H1 (cell line): ENCODE measurements at regions not wholly inside any gene's neighbourhood (a gene's known extent, or its start where the extent isn't known, plus 50 kb on each side); places are given as distances from the start of the nearest gene placed in this dataset.

Source experiments
- CTCF ChIA-PET: fragments of 300-600 bp; sonication (Branson Sonifier 250); formaldehyde crosslinking; loops from one replicate; lab custom pipeline; 2021; ENCODE audit not compliant: partially characterized antibody; lab: Charles Lee
- POLR2A ChIA-PET: fragments of 300-600 bp; sonication (Branson Sonifier 250); formaldehyde crosslinking; loops from one replicate; lab custom pipeline; 2021; ENCODE audit warnings: inconsistent platforms; ENCODE audit not compliant: partially characterized antibody; lab: Charles Lee
- DNase-seq, 2 experiments: peaks; one replicate each; pipeline versions ENCODE4 v3.0.0 to v3.0.0-alpha.2; 2010 to 2022; ENCODE audit warnings: low spot score in 2 of 2, low read depth in 1 of 2, mixed read lengths in 1 of 2
- FAIRE-seq: peaks from 2 replicates; lab custom pipeline; 2011; peaks lifted over from hg19 to GRCh38; lab: Jason Lieb, UNC
- H2AFZ ChIP-seq: 2 replicates; pipeline ENCODE4 v1.8.1; 2012; ENCODE audit warnings: low read length, inconsistent platforms
- H2AK5ac ChIP-seq: 2 replicates; pipeline ENCODE4 v1.6.1; 2013; ENCODE audit warnings: low read depth, low read length
- H2BK120ac ChIP-seq: replicated peaks from 2 replicates; pipeline ENCODE3; 2013; ENCODE audit warnings: low read depth, low read length, inconsistent platforms
- H2BK12ac ChIP-seq: 2 replicates; pipeline ENCODE4 v1.6.1; 2013; ENCODE audit warnings: low read depth, low read length
- H2BK15ac ChIP-seq: 2 replicates; pipeline ENCODE4 v1.6.1; 2013; ENCODE audit warnings: low read length
- H2BK20ac ChIP-seq: 2 replicates; pipeline ENCODE4 v1.6.1; 2013; ENCODE audit warnings: low read length
- H2BK5ac ChIP-seq: 2 replicates; pipeline ENCODE4 v1.6.1; 2013; ENCODE audit warnings: low read depth, low read length
- H3K14ac ChIP-seq: 2 replicates; pipeline ENCODE4 v1.6.1; 2013; ENCODE audit warnings: inconsistent platforms; ENCODE audit not compliant: insufficient read length
- H3K18ac ChIP-seq: 2 replicates; pipeline ENCODE4 v1.6.1; 2013; ENCODE audit warnings: low read length; ENCODE audit errors: extremely low read depth
- H3K23ac ChIP-seq: 2 replicates; pipeline ENCODE4 v1.6.1; 2013; ENCODE audit warnings: inconsistent platforms; ENCODE audit not compliant: insufficient read length
- H3K23me2 ChIP-seq: 2 replicates; pipeline ENCODE4 v1.6.1; 2013; ENCODE audit warnings: low read depth, low read length
- H3K27ac ChIP-seq: 2 replicates; pipeline ENCODE4 v1.6.1; 2011; ENCODE audit warnings: low read depth, low read length, inconsistent platforms
- H3K27me3 ChIP-seq, 4 experiments: replicated peaks in 1 of 4; 1 replicate in 1 of 4; 2 replicates in 3 of 4; pipeline versions ENCODE4 v1.6.1 to v1.8.1; 2011 to 2013; ENCODE audit warnings: low read length in 3 of 4, mild to moderate bottlenecking in 3 of 4, inconsistent platforms in 2 of 4, mixed read lengths in 2 of 4, moderate library complexity in 1 of 4; ENCODE audit not compliant: control insufficient read depth in 3 of 4, insufficient read depth in 3 of 4; ENCODE audit errors: extremely low read depth in 1 of 4
- H3K36me3 ChIP-seq, 4 experiments: 2 replicates each; pipeline versions ENCODE4 v1.6.1 to v1.8.1; 2011 to 2013; ENCODE audit warnings: mild to moderate bottlenecking in 4 of 4, low read length in 3 of 4, moderate library complexity in 2 of 4, control low read depth in 1 of 4, inconsistent platforms in 1 of 4; ENCODE audit not compliant: insufficient read depth in 4 of 4, control insufficient read depth in 2 of 4
- H3K4ac ChIP-seq: replicated peaks from 2 replicates; pipeline ENCODE3; 2013; ENCODE audit warnings: low read length, low read depth, mixed read lengths, inconsistent platforms; ENCODE audit not compliant: insufficient read length
- H3K4me1 ChIP-seq, 4 experiments: replicated peaks in 1 of 4; 1 replicate in 1 of 4; 2 replicates in 3 of 4; pipeline versions ENCODE4 v1.6.1 to v1.8.1; 2011 to 2013; ENCODE audit warnings: low read length in 3 of 4, inconsistent platforms in 2 of 4, mixed read lengths in 1 of 4; ENCODE audit not compliant: insufficient read depth in 4 of 4, control insufficient read depth in 3 of 4
- H3K4me2 ChIP-seq, 2 experiments: 2 replicates each; pipeline versions ENCODE4 v1.6.1 to v1.8.1; 2011 to 2013; ENCODE audit warnings: low read depth in 2 of 2, low read length in 2 of 2, control low read depth in 1 of 2, inconsistent platforms in 1 of 2, mild to moderate bottlenecking in 1 of 2; ENCODE audit not compliant: insufficient read depth in 1 of 2
- H3K4me3 ChIP-seq, 4 experiments: fragments of 200-600, 300-600 bp in 1 of 4; sonication (generic), shearing (Covaris generic), sonication (Bioruptor Twin) in 1 of 4; 2 replicates each; pipeline versions ENCODE4 v1.5.1 to v1.8.1; 2011 to 2016; ENCODE audit warnings: low read length in 4 of 4, low read depth in 3 of 4, control low read depth in 2 of 4, inconsistent platforms in 2 of 4, mild to moderate bottlenecking in 2 of 4, mixed read lengths in 1 of 4, moderate library complexity in 1 of 4; ENCODE audit not compliant: insufficient read depth in 2 of 4; ENCODE audit errors: extremely low read depth in 1 of 4
- H3K56ac ChIP-seq: replicated peaks from 2 replicates; pipeline ENCODE3; 2013; ENCODE audit warnings: low read depth, mild to moderate bottlenecking, mixed read lengths, low read length, inconsistent platforms; ENCODE audit not compliant: insufficient read length
- H3K79me1 ChIP-seq: 2 replicates; pipeline ENCODE4 v1.6.1; 2013; ENCODE audit warnings: low read depth, low read length, control low read depth
- H3K79me2 ChIP-seq, 2 experiments: 2 replicates each; pipeline versions ENCODE4 v1.6.1 to v1.8.1; 2012 to 2013; ENCODE audit warnings: low read length in 2 of 2, mild to moderate bottlenecking in 2 of 2, inconsistent platforms in 1 of 2; ENCODE audit not compliant: insufficient read depth in 2 of 2, control insufficient read depth in 1 of 2
- H3K9ac ChIP-seq, 4 experiments: replicated peaks in 1 of 4; 1 replicate in 1 of 4; 2 replicates in 3 of 4; pipeline versions ENCODE4 v1.6.1 to v1.8.1; 2011 to 2013; ENCODE audit warnings: low read depth in 3 of 4, low read length in 3 of 4, control low read depth in 2 of 4, mild to moderate bottlenecking in 2 of 4, moderate library complexity in 2 of 4, inconsistent platforms in 1 of 4; ENCODE audit errors: extremely low read depth in 1 of 4
- H3K9me3 ChIP-seq, 2 experiments: 2 replicates each; pipeline versions ENCODE4 v1.6.1 to v1.8.1; 2012 to 2013; ENCODE audit warnings: mild to moderate bottlenecking in 2 of 2, moderate library complexity in 2 of 2, control low read depth in 1 of 2, inconsistent platforms in 1 of 2, low read depth in 1 of 2, low read length in 1 of 2, mixed read lengths in 1 of 2; ENCODE audit not compliant: insufficient read depth in 2 of 2
- H4K20me1 ChIP-seq, 2 experiments: replicated peaks in 1 of 2; 2 replicates each; pipeline versions ENCODE3 to v1.8.1; 2011 to 2013; ENCODE audit warnings: inconsistent platforms in 2 of 2, low read length in 2 of 2, mild to moderate bottlenecking in 1 of 2; ENCODE audit not compliant: insufficient read depth in 2 of 2, control insufficient read depth in 1 of 2
- H4K5ac ChIP-seq: 2 replicates; pipeline ENCODE4 v1.6.1; 2013; ENCODE audit warnings: low read length, low read depth, mixed read lengths, inconsistent platforms; ENCODE audit not compliant: insufficient read length
- H4K8ac ChIP-seq: 2 replicates; pipeline ENCODE4 v1.8.0; 2013; ENCODE audit warnings: mild to moderate bottlenecking, moderate library complexity, low read length, inconsistent platforms; ENCODE audit not compliant: insufficient read depth; ENCODE audit errors: extremely low read depth
- H4K91ac ChIP-seq: replicated peaks from 2 replicates; pipeline ENCODE3; 2013; ENCODE audit warnings: low read length, mixed read lengths, inconsistent platforms; ENCODE audit not compliant: insufficient read length
- ASH2L ChIP-seq: fragments of 200-600, 300-600 bp; sonication (generic); IDR thresholded peaks from one replicate; pipeline ENCODE4 v1.7.1; 2017; ENCODE audit warnings: low read length
- CBX8 ChIP-seq: fragments of 300-800, 300-1000 bp; sonication (generic); IDR thresholded peaks from 2 replicates; pipeline ENCODE4 v1.7.1; 2016; ENCODE audit warnings: low read depth, low read length, borderline replicate concordance
- CEBPB ChIP-seq: IDR thresholded peaks from 2 replicates; pipeline ENCODE4 v1.6.1; 2012; ENCODE audit warnings: low read depth, low read length
- CTCF ChIP-seq, 3 experiments: IDR thresholded peaks; 1 replicate in 2 of 3; 2 replicates in 1 of 3; pipeline versions ENCODE4 v1.5.1 to v1.6.1; 2011; ENCODE audit warnings: low read length in 3 of 3, mild to moderate bottlenecking in 3 of 3, inconsistent platforms in 2 of 3, low read depth in 1 of 3, moderate library complexity in 1 of 3; ENCODE audit not compliant: insufficient read depth in 1 of 3; ENCODE audit errors: control extremely low read depth in 1 of 3
- KDM1A ChIP-seq: fragments of 200-600, 300-600 bp; sonication (generic); IDR thresholded peaks from 2 replicates; pipeline ENCODE4 v1.7.1; 2016; ENCODE audit warnings: mild to moderate bottlenecking, low read length, borderline replicate concordance
- MAFK ChIP-seq: IDR thresholded peaks from 2 replicates; pipeline ENCODE4 v1.6.1; 2012; ENCODE audit warnings: low read depth, mild to moderate bottlenecking, improper control_type of control experiment, low read length
- NANOG ChIP-seq: IDR thresholded peaks from 2 replicates; pipeline ENCODE4 v1.6.1; 2011; ENCODE audit warnings: low read length, low read depth, mild to moderate bottlenecking, inconsistent platforms; ENCODE audit not compliant: insufficient read depth, poor library complexity, severe bottlenecking
- SP4 ChIP-seq: IDR thresholded peaks from 2 replicates; pipeline ENCODE4 v1.6.1; 2012; ENCODE audit warnings: low read length, inconsistent platforms
- SRF ChIP-seq: IDR thresholded peaks from 2 replicates; pipeline ENCODE4 v1.6.1; 2011; ENCODE audit warnings: mild to moderate bottlenecking, low read depth, low read length, moderate library complexity
- SUZ12 ChIP-seq: fragments of 200-600 bp; sonication (generic); IDR thresholded peaks from 2 replicates; pipeline ENCODE4 v1.6.1; 2012; ENCODE audit warnings: mild to moderate bottlenecking, inconsistent platforms, low read length, moderate library complexity, mixed read lengths
- TAF7 ChIP-seq: optimal IDR thresholded peaks from 2 replicates; pipeline ENCODE3; 2011; ENCODE audit warnings: low read depth, mild to moderate bottlenecking, inconsistent platforms, low read length, moderate library complexity, borderline replicate concordance
- TEAD4 ChIP-seq: IDR thresholded peaks from 2 replicates; pipeline ENCODE4 v1.6.1; 2012; ENCODE audit warnings: low read depth, low read length, inconsistent platforms, mixed read lengths
- WGBS, 2 experiments: shearing (Covaris generic) in 1 of 2; methylation state at CpG; one replicate each; pipeline versions ENCODE4 v1.1.6 to v1.1.7; 2013 to 2015; ENCODE audit warnings: low lambda C conversion rate in 2 of 2, mixed read lengths in 2 of 2, inconsistent platforms in 1 of 2, low coverage in 1 of 2, missing lambda C conversion rate in 1 of 2; ENCODE audit not compliant: insufficient replicate concordance in 2 of 2, insufficient coverage in 1 of 2, insufficient read length in 1 of 2; ENCODE audit errors: extremely low coverage in 1 of 2, missing lambda C conversion rate in 1 of 2; 5-methylcytosine and 5-hydroxymethylcytosine counted together

- H2AFZ ChIP-seq, result no peak overlapping the region
- H3K23me2 ChIP-seq, result no peaks in the 10 kb centered on the region
- no peak for FAIRE-seq
- H3K23ac ChIP-seq, result no peak overlapping the region
- no peak overlapping the region for H2BK20ac ChIP-seq
- H3K14ac ChIP-seq, result no peak overlapping the region
- H3K9me3 ChIP-seq, result no peaks in the 10 kb centered on the region
- no peaks in the 10 kb centered on the region for H3K27me3 ChIP-seq
- H3K36me3 ChIP-seq, result no peaks in the 10 kb centered on the region
- no peak overlapping the region for H2BK12ac ChIP-seq
- H3K56ac ChIP-seq, result no peak overlapping the region
- POLR2A ChIA-PET, result no interaction called here
- CTCF ChIA-PET, result no interaction called here
- no peak overlapping the region for H2BK120ac ChIP-seq
- H2BK5ac ChIP-seq, result no peak overlapping the region
- no peaks in the 10 kb centered on the region for H4K20me1 ChIP-seq
- no peak overlapping the region for H3K4ac ChIP-seq
- H2BK15ac ChIP-seq, result no peak overlapping the region
- no peaks in the 10 kb centered on the region for H3K79me1 ChIP-seq
- H4K5ac ChIP-seq, result no peak overlapping the region
- 91% methylated on average over 2 of the region's 2 CpGs; no CpG with 5 or more reads in 1 of the 2 experiments for WGBS, 2 experiments
- no peak overlapping the region for H3K9ac ChIP-seq
- H3K4me1 ChIP-seq, result peaks cover 0 to 7% (median 1%) of the 10 kb centered on the region in 4 experiments; a peak in 3 of 7 replicates
- TF ChIP-seq SP4 (no peak), TAF7 (no peak), NANOG (no peak), SUZ12 (no peak), CTCF (IDR thresholded peaks at IDR 0.05; ENCODE audit: control extremely low read depth in 1 of 3, insufficient read depth in 1 of 3, low read depth in 1 of 3, low read length in 3 of 3) (no peak), KDM1A (no peak), TEAD4 (no peak), ASH2L (no peak), MAFK (no peak), CBX8 (no peak), CEBPB (no peak), SRF (no peak)
- H3K27ac ChIP-seq, result no peak overlapping the region
- no peak overlapping the region for H3K4me2 ChIP-seq
- no peak for DNase-seq
- H3K4me3 ChIP-seq, result no peak overlapping the region
- H3K18ac ChIP-seq, result no peak overlapping the region
- no peak overlapping the region for H4K8ac ChIP-seq
- no peak overlapping the region for H2AK5ac ChIP-seq
- H3K79me2 ChIP-seq, result no peaks in the 10 kb centered on the region
- no peak overlapping the region for H4K91ac ChIP-seq
Observed at GRCh38 chr5:163890261-163890660, 384.8 kb downstream of the MAT2B start.
